ENCODE measurements at regions not wholly inside any gene's neighbourhood (a gene's known extent, or its start where the extent isn't known, plus 50 kb on each side); places are given as distances from the start of the nearest gene placed in this dataset.

DNA sequence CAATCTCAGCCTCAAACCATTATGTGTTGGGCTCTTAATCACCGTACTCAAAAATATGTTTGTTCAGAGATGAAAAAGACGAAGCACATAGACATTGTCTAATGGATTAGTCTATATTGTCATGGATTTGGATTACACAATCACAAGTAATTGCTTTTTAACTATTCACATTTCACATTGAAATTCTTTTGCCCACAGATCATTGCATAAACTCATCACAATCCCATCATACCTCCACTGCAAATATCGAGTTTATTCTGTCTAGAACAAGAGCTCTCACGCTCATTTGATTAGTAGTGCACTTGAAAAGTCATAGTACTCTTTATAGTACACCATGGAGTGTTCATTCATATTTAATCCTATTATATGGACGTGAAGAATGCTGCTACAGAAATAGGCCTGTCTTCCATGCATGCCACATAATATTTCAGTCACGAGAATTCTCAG lies 97.9 kb upstream of the SOX11 start:
- DNase-seq (ENCODE audit: low spot score), result no peak
- Histone ChIP-seq H3K36me3 (replicated peaks in 1 of 2; ENCODE audit: control insufficient read depth in 1 of 2, insufficient read depth in 2 of 2, low read length in 2 of 2) (no peaks in the 10 kb centered on the region), H3K79me2 (ENCODE audit: insufficient read depth, low read length) (no peaks in the 10 kb centered on the region), H3K9ac (ENCODE audit: insufficient read depth, low read depth, low read length) (no peak overlapping the region), H3K27ac (ENCODE audit: extremely low read length, insufficient read depth, low read length) (no peak overlapping the region), H3K4me1 (ENCODE audit: insufficient read depth, low read length) (no peaks in the 10 kb centered on the region), H3K4me3 (replicated peaks in 1 of 3; ENCODE audit: insufficient read depth in 1 of 3, low read depth in 2 of 3, low read length in 3 of 3) (no peak overlapping the region), H4K20me1 (ENCODE audit: insufficient read depth, low read length) (no peaks in the 10 kb centered on the region), H3K27me3 (ENCODE audit: control insufficient read depth in 1 of 2, insufficient read depth in 2 of 2, low read length in 2 of 2) (no peaks in the 10 kb centered on the region), H2AFZ (ENCODE audit: low read length) (no peak overlapping the region), H3K4me2 (ENCODE audit: low read depth, low read length) (no peak overlapping the region), H3K9me3 (ENCODE audit: low read length) (peaks cover 86% of the 10 kb centered on the region)
- no peak for FAIRE-seq
- TF ChIP-seq POLR2AphosphoS5 (IDR thresholded peaks at IDR 0.05; ENCODE audit: low read depth, low read length), result no peak
- TF ChIP-seq SMC3 (IDR thresholded peaks at IDR 0.05; ENCODE audit: low read length), result no peak
- no peak for TF ChIP-seq ZNF564 (CRISPR knock-in tag; IDR thresholded peaks at IDR 0.05)
- TF ChIP-seq ZNF737 (CRISPR knock-in tag; IDR thresholded peaks at IDR 0.05; ENCODE audit: borderline replicate concordance), result no peak
- TF ChIP-seq HOXD1 (CRISPR knock-in tag; IDR thresholded peaks at IDR 0.05), result no peak
- no peak for TF ChIP-seq CAMTA2 (CRISPR knock-in tag; IDR thresholded peaks at IDR 0.05; ENCODE audit: borderline replicate concordance)
- TF ChIP-seq ZBTB46 (CRISPR knock-in tag; IDR thresholded peaks at IDR 0.05; ENCODE audit: borderline replicate concordance), result no peak
- TF ChIP-seq CEBPB (IDR thresholded peaks at IDR 0.05; ENCODE audit: borderline replicate concordance, low read depth, low read length), result peak; percentile 57; the same call in 1 of the 2 replicates
- intact Hi-C loops (cut with micrococcal nuclease; ENCODE audit: unreplicated experiment) (no loop called here), in situ Hi-C loops (cut with HindIII; ENCODE audit: extremely low pct_ligation_motif_present, low pct_unique_long_range_greater_than_20kb) (no loop called here)
- ChIA-PET CTCF (ENCODE audit: low intra/inter-chr PET ratio, low total read pairs) (no interaction called here), POLR2A (no interaction called here)
- no peak for ATAC-seq
- WGBS (ENCODE audit: low lambda C conversion rate), result 10% methylated on average over 6 of the region's 6 CpGs
- BruUV-seq (replicated peaks), result no TSS peak

GRCh38 chr2:5596868-5597267 lies 95.3 kb upstream of the SOX11 start:
- ChIA-PET CTCF (ENCODE audit: low intra/inter-chr PET ratio, low total read pairs) (no interaction called here), POLR2A (no interaction called here)
- intact Hi-C loops (cut with micrococcal nuclease; ENCODE audit: unreplicated experiment), result no loop called here
- H3K4me1 ChIP-seq (ENCODE audit: insufficient read depth, low read length), result no peaks in the 10 kb centered on the region
- FAIRE-seq (no peak), ATAC-seq (no peak), DNase-seq (ENCODE audit: low spot score) (no peak)
- no peak overlapping the region for H3K27ac ChIP-seq (ENCODE audit: extremely low read length, insufficient read depth, low read length)
- no peak overlapping the region for H3K4me2 ChIP-seq (ENCODE audit: low read depth, low read length)
- no peak overlapping the region for H3K9ac ChIP-seq (ENCODE audit: insufficient read depth, low read depth, low read length)
- peaks cover 81% of the 10 kb centered on the region for H3K9me3 ChIP-seq (ENCODE audit: low read length)
- no TSS peak for BruUV-seq (replicated peaks)
- H3K36me3 ChIP-seq (replicated peaks in 1 of 2; ENCODE audit: control insufficient read depth in 1 of 2, insufficient read depth in 2 of 2, low read length in 2 of 2), result no peaks in the 10 kb centered on the region
- in situ Hi-C loops (cut with HindIII; ENCODE audit: extremely low pct_ligation_motif_present, low pct_unique_long_range_greater_than_20kb), result no loop called here
- no peaks in the 10 kb centered on the region for H3K27me3 ChIP-seq (ENCODE audit: control insufficient read depth in 1 of 2, insufficient read depth in 2 of 2, low read length in 2 of 2)
- no peaks in the 10 kb centered on the region for H3K79me2 ChIP-seq (ENCODE audit: insufficient read depth, low read length)
- no peak overlapping the region for H2AFZ ChIP-seq (ENCODE audit: low read length)
- no peak for TF ChIP-seq PRDM4 (CRISPR knock-in tag; IDR thresholded peaks at IDR 0.05; ENCODE audit: borderline replicate concordance)
- no peak for TF ChIP-seq RFX3 (CRISPR knock-in tag; IDR thresholded peaks at IDR 0.05)
- no peak for TF ChIP-seq ZNF431 (CRISPR knock-in tag; IDR thresholded peaks at IDR 0.05; ENCODE audit: borderline replicate concordance, low read depth)
- no peak for TF ChIP-seq HMG20A (CRISPR knock-in tag; IDR thresholded peaks at IDR 0.05; ENCODE audit: borderline replicate concordance)
- TF ChIP-seq, protein P1, sequence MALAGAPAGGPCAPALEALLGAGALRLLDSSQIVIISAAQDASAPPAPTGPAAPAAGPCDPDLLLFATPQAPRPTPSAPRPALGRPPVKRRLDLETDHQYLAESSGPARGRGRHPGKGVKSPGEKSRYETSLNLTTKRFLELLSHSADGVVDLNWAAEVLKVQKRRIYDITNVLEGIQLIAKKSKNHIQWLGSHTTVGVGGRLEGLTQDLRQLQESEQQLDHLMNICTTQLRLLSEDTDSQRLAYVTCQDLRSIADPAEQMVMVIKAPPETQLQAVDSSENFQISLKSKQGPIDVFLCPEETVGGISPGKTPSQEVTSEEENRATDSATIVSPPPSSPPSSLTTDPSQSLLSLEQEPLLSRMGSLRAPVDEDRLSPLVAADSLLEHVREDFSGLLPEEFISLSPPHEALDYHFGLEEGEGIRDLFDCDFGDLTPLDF (CRISPR knock-in tag; IDR thresholded peaks at IDR 0.05), result no peak
- no peak for TF ChIP-seq MAZ (IDR thresholded peaks at IDR 0.05; ENCODE audit: borderline replicate concordance, low read depth, low read length)
- no peak for TF ChIP-seq MAZ (CRISPR knock-in tag; IDR thresholded peaks at IDR 0.05; ENCODE audit: low read depth)
- H4K20me1 ChIP-seq (ENCODE audit: insufficient read depth, low read length), result no peaks in the 10 kb centered on the region
- no peak overlapping the region for H3K4me3 ChIP-seq (replicated peaks in 1 of 3; ENCODE audit: insufficient read depth in 1 of 3, low read depth in 2 of 3, low read length in 3 of 3)
